ENCODE measurements at regions not wholly inside any gene's neighbourhood (a gene's known extent, or its start where the extent isn't known, plus 50 kb on each side); places are given as distances from the start of the nearest gene placed in this dataset.

GRCh38 chr10:27341001-27341400 lies 100.4 kb upstream of the ACBD5 start:
- ATAC-seq (ENCODE audit: low read depth) (no peak), DNase-seq (no peak)
- in situ Hi-C loops (cut with MboI; ENCODE audit: low sequenced_read_pairs) = no loop called here
- Histone ChIP-seq H2BK5ac (ENCODE audit: low read depth, low read length, poor library complexity, severe bottlenecking) (no peak overlapping the region), H2BK20ac (ENCODE audit: low read depth, low read length) (no peak overlapping the region), H2AK5ac (ENCODE audit: low read depth, low read length) (no peak overlapping the region), H2AFZ (replicated peaks; ENCODE audit: low read length, poor library complexity) (no peak overlapping the region), H3K9me1 (ENCODE audit: insufficient read depth, low read length) (no peaks in the 10 kb centered on the region), H3K79me1 (ENCODE audit: low read depth in 1 of 2, low read length in 2 of 2) (no peaks in the 10 kb centered on the region), H4K8ac (ENCODE audit: low read depth in 2 of 2, low read length in 2 of 2) (no peak overlapping the region), H3K4me2 (ENCODE audit: low read depth, low read length) (no peak overlapping the region), H3K4ac (ENCODE audit: low read depth, low read length) (no peak overlapping the region), H3K56ac (ENCODE audit: extremely low read depth, insufficient read depth, low read length) (no peak overlapping the region), H3K9ac (ENCODE audit: low read depth, low read length) (no peak overlapping the region), H3K4me3 (ENCODE audit: insufficient read depth, low read depth, low read length) (no peak overlapping the region), H4K5ac (ENCODE audit: low read depth, low read length) (no peak overlapping the region), H2AK9ac (replicated peaks; ENCODE audit: low read depth, low read length, poor library complexity) (no peak overlapping the region), H2BK120ac (ENCODE audit: low read depth, low read length) (no peak overlapping the region), H3K14ac (replicated peaks; ENCODE audit: low read depth, low read length) (no peak overlapping the region), H4K20me1 (ENCODE audit: insufficient read depth, low read length) (no peaks in the 10 kb centered on the region), H3K4me1 (ENCODE audit: control insufficient read depth, insufficient read depth, low read length) (no peaks in the 10 kb centered on the region), H3K18ac (ENCODE audit: low read depth, low read length) (no peak overlapping the region), H3K36me3 (ENCODE audit: control insufficient read depth, insufficient read depth, low read length) (no peaks in the 10 kb centered on the region), H3K27ac (ENCODE audit: insufficient read depth, low read length) (no peak overlapping the region), H3K23ac (ENCODE audit: low read depth, low read length) (no peak overlapping the region), H3K27me3 (ENCODE audit: control insufficient read depth, insufficient read depth, low read length) (peaks cover 4% of the 10 kb centered on the region), H2BK15ac (ENCODE audit: low read depth, low read length) (no peak overlapping the region), H3K9me3 (ENCODE audit: control insufficient read depth, insufficient read depth, low read length) (no peaks in the 10 kb centered on the region), H4K91ac (ENCODE audit: insufficient read depth, low read depth, low read length) (no peak overlapping the region)
- no peak for TF ChIP-seq MXI1 (IDR thresholded peaks at IDR 0.05; ENCODE audit: borderline replicate concordance, low read depth, low read length)
- TF ChIP-seq MAFK (IDR thresholded peaks at IDR 0.05; ENCODE audit: low read depth, low read length) = no peak
- TF ChIP-seq RCOR1 (IDR thresholded peaks at IDR 0.05; ENCODE audit: insufficient replicate concordance, low read length) = no peak
- no peak for TF ChIP-seq FOS (IDR thresholded peaks at IDR 0.05; ENCODE audit: low read depth, low read length)
- no peak for TF ChIP-seq CHD1 (IDR thresholded peaks at IDR 0.05; ENCODE audit: low read depth, low read length)
- TF ChIP-seq RFX5 (IDR thresholded peaks at IDR 0.05; ENCODE audit: low read depth, low read length) = no peak
- no peak for TF ChIP-seq POLR2A (IDR thresholded peaks at IDR 0.05; ENCODE audit: low read depth, low read length)
- TF ChIP-seq CTCF (conservative IDR thresholded peaks at IDR 0.05; ENCODE audit: low read depth, low read length) = no peak
- no peak for TF ChIP-seq ELK1 (IDR thresholded peaks at IDR 0.05; ENCODE audit: borderline replicate concordance, low read depth, low read length)
- no peak for TF ChIP-seq USF2 (IDR thresholded peaks at IDR 0.05; ENCODE audit: low read depth, low read length)
- TF ChIP-seq NFE2L2 (IDR thresholded peaks at IDR 0.05; ENCODE audit: low read depth, low read length) = no peak
- no peak for TF ChIP-seq SMC3 (IDR thresholded peaks at IDR 0.05; ENCODE audit: low read depth, low read length)
- no peak for TF ChIP-seq BHLHE40 (IDR thresholded peaks at IDR 0.05; ENCODE audit: low read depth, low read length)
- no peak for TF ChIP-seq MAZ (IDR thresholded peaks at IDR 0.05; ENCODE audit: borderline replicate concordance, low read depth, low read length)
- no peak for TF ChIP-seq CEBPB (IDR thresholded peaks at IDR 0.05; ENCODE audit: low read depth, low read length)
- TF ChIP-seq RAD21 (IDR thresholded peaks at IDR 0.05; ENCODE audit: low read length) = no peak
- ChIA-PET CTCF (no interaction called here), POLR2A (ENCODE audit: unreplicated experiment) (no interaction called here)
- intact Hi-C loops (cut with micrococcal nuclease) = no loop called here
- no TSS peak for BruUV-seq (replicated peaks)
- no CpG with 5 or more reads among the region's 3 CpGs for WGBS, 2 experiments (ENCODE audit: extremely low coverage in 2 of 2, insufficient read length in 1 of 2)
- dilution Hi-C loops (cut with HindIII; ENCODE audit: low sequenced_read_pairs, unreplicated experiment) = no loop called here
